Activated CD8-positive, alpha-beta memory T cell treated with anti-CD3 and anti-CD28 coated beads, Interleukin-2, amount 10 ng/mL, durations not matched to agents 7 days and 5 days (primary cell): ENCODE measurements at regions not wholly inside any gene's neighbourhood (a gene's known extent, or its start where the extent isn't known, plus 50 kb on each side); places are given as distances from the start of the nearest gene placed in this dataset.

Experiments used
- ATAC-seq: fragments of 150-1000 bp; cut with Tn5 transposase; one replicate; pipeline ENCODE4 v1.10.0; 2021; ENCODE audit warnings: moderate library complexity
- CTCF ChIA-PET: fragments of 350-600 bp; sonication (Branson Sonifier 250); formaldehyde crosslinking; loops from one replicate; lab custom pipeline; 2021; ENCODE audit warnings: antibody characterized with exemption; lab: Charles Lee
- DNase-seq: peaks from one replicate; pipeline ENCODE4 v3.0.0-alpha.2; 2020
- H3K27ac Mint-ChIP-seq: one replicate; pipeline ENCODE4 v1.8.0; 2021; ENCODE audit warnings: mild to moderate bottlenecking, mixed read lengths
- H3K27me3 Mint-ChIP-seq: one replicate; pipeline ENCODE4 v1.8.0; 2021; ENCODE audit warnings: mixed read lengths
- H3K36me3 Mint-ChIP-seq: one replicate; pipeline ENCODE4 v1.8.0; 2021; ENCODE audit warnings: mild to moderate bottlenecking, mixed read lengths
- H3K4me1 Mint-ChIP-seq: one replicate; pipeline ENCODE4 v1.8.0; 2021; ENCODE audit warnings: mixed read lengths
- H3K4me3 Mint-ChIP-seq: one replicate; pipeline ENCODE4 v1.8.0; 2021; ENCODE audit warnings: mild to moderate bottlenecking, moderate library complexity, mixed read lengths
- H3K9me3 Mint-ChIP-seq: one replicate; pipeline ENCODE4 v1.8.0; 2022; ENCODE audit warnings: low read depth, mixed read lengths

DNA sequence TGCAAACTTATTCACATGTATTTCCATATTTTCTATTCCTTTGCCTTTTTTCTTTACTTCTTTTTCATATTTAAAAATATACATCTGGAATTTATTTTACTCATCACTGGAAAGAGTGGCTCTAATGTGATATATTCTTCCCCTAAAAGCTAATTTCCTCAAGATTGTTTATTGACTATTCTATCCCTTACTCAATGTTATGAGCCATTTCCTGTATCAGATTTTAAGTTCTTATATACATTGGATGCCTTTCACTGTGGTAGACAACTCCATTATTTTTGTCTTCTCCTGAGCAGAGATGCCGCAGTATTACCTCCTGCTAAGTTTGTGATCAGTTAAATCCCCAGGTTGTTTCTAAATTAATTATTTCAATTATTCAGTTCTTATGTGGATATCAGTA, 418.4 kb upstream of the JAG1 start:
- no peak for ATAC-seq

GRCh38 chr20:11094196-11094595, 420.4 kb upstream of the JAG1 start:
- H3K9me3 Mint-ChIP-seq: no peaks in the 10 kb centered on the region

More for the DNA sequence above, 418.4 kb upstream of the JAG1 start:
- Mint-ChIP-seq H3K36me3 (no peaks in the 10 kb centered on the region), H3K27me3 (no peaks in the 10 kb centered on the region), H3K27ac (no peak overlapping the region), H3K4me1 (no peaks in the 10 kb centered on the region), H3K9me3 (no peaks in the 10 kb centered on the region), H3K4me3 (no peak overlapping the region)
- DNase-seq: no peak
- CTCF ChIA-PET: no interaction called here

DNA sequence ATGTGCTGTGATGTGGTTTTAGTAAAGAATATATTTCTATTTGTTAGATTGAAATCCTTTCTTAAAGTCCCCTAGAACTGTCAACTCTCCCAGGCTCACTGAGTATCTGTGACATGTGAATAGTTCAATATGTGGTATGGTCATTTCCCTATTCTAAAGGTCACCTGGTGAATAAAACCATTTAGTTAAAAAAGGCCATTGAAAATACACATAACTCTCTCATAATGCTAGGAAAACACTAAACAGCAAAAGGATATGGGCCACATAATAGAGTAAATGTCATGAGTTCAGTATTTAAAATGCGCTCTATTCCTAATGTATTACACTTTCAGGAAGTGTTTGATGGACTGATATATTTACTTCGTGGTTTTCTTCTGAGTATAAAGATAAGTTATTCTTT, 420.9 kb upstream of the JAG1 start:
- CTCF ChIA-PET: no interaction called here
- Mint-ChIP-seq H3K36me3 (no peaks in the 10 kb centered on the region), H3K27me3 (no peaks in the 10 kb centered on the region), H3K27ac (no peak overlapping the region), H3K4me3 (no peak overlapping the region), H3K9me3 (no peaks in the 10 kb centered on the region), H3K4me1 (no peaks in the 10 kb centered on the region)
- ATAC-seq (no peak), DNase-seq (no peak)

More at GRCh38 chr20:11094196-11094595, 420.4 kb upstream of the JAG1 start:
- CTCF ChIA-PET: no interaction called here
- H3K4me3 Mint-ChIP-seq: no peak overlapping the region
- no peak overlapping the region for H3K27ac Mint-ChIP-seq
- ATAC-seq (no peak), DNase-seq (no peak)
- no peaks in the 10 kb centered on the region for H3K4me1 Mint-ChIP-seq
- no peaks in the 10 kb centered on the region for H3K27me3 Mint-ChIP-seq
- no peaks in the 10 kb centered on the region for H3K36me3 Mint-ChIP-seq

DNA sequence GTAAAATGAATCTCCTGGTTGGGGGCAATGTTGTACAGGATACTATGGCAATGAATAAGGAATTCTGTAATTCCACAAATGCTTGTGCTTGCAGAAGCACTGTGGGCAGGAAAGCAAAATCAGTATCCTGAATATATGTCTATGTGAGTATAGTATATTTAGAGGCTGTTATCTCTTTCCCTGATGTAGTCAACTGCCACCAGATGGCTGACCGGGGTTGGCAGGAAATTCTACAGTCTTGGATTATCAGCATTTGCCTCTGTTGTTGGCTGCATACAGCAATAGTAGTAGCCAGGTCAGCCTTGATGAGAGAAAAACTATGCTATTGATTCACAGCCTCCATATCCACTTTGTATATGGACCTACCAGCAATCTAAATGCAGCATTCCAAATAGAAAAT, 425.1 kb upstream of the JAG1 start:
- H3K9me3 Mint-ChIP-seq: peaks cover 8% of the 10 kb centered on the region
- no peak for DNase-seq
- H3K27ac Mint-ChIP-seq: no peak overlapping the region
- no peak overlapping the region for H3K4me3 Mint-ChIP-seq
- no peaks in the 10 kb centered on the region for H3K27me3 Mint-ChIP-seq
- no peak for ATAC-seq
- H3K4me1 Mint-ChIP-seq: no peaks in the 10 kb centered on the region
- CTCF ChIA-PET: no interaction called here
- H3K36me3 Mint-ChIP-seq: no peaks in the 10 kb centered on the region

- DNase-seq (no peak), ATAC-seq (no peak)
- Mint-ChIP-seq H3K36me3 (no peaks in the 10 kb centered on the region), H3K27ac (no peak overlapping the region), H3K4me3 (no peak overlapping the region), H3K9me3 (peaks cover 8% of the 10 kb centered on the region), H3K4me1 (no peaks in the 10 kb centered on the region), H3K27me3 (no peaks in the 10 kb centered on the region)
- CTCF ChIA-PET: no interaction called here
Observed at GRCh38 chr20:11101243-11101642, 427.4 kb upstream of the JAG1 start.

- Mint-ChIP-seq H3K36me3 (no peaks in the 10 kb centered on the region), H3K4me1 (no peaks in the 10 kb centered on the region), H3K9me3 (peaks cover 8% of the 10 kb centered on the region), H3K27ac (no peak overlapping the region), H3K27me3 (no peaks in the 10 kb centered on the region), H3K4me3 (no peak overlapping the region)
- ATAC-seq (no peak), DNase-seq (no peak)
- CTCF ChIA-PET: no interaction called here
Observed at GRCh38 chr20:11101696-11102095, 427.9 kb upstream of the JAG1 start.

DNA sequence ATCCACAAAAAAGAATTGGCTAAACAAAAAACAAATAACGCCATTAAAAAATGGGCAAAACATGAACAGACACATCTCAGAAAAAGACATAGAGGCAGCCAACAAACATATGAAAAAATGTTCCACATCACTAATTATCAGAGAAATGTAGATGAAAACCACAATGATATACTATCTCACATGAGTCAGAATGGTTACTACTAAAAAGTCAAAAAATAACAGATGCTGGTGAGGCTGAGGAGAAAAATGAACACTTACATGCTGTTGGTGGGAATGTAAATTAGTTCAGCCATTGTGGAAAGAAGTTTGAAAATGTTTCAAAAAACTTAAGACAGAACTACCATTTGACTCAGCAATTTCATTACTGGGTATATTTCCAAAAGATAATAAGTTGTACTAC, 430.1 kb upstream of the JAG1 start:
- H3K4me3 Mint-ChIP-seq: no peak overlapping the region
- CTCF ChIA-PET: no interaction called here
- peaks cover 8% of the 10 kb centered on the region for H3K9me3 Mint-ChIP-seq
- no peaks in the 10 kb centered on the region for H3K27me3 Mint-ChIP-seq
- no peak for ATAC-seq
- no peaks in the 10 kb centered on the region for H3K36me3 Mint-ChIP-seq
- no peaks in the 10 kb centered on the region for H3K4me1 Mint-ChIP-seq
- no peak for DNase-seq
- H3K27ac Mint-ChIP-seq: no peak overlapping the region

- no peaks in the 10 kb centered on the region for H3K4me1 Mint-ChIP-seq
- no peaks in the 10 kb centered on the region for H3K36me3 Mint-ChIP-seq
- no peak overlapping the region for H3K27ac Mint-ChIP-seq
- ATAC-seq: no peak
- no peak overlapping the region for H3K4me3 Mint-ChIP-seq
- no peak for DNase-seq
- CTCF ChIA-PET: no interaction called here
- no peaks in the 10 kb centered on the region for H3K27me3 Mint-ChIP-seq
- H3K9me3 Mint-ChIP-seq: peaks cover 4% of the 10 kb centered on the region
Observed at GRCh38 chr20:11108102-11108810, 434.5 kb upstream of the JAG1 start.

DNA sequence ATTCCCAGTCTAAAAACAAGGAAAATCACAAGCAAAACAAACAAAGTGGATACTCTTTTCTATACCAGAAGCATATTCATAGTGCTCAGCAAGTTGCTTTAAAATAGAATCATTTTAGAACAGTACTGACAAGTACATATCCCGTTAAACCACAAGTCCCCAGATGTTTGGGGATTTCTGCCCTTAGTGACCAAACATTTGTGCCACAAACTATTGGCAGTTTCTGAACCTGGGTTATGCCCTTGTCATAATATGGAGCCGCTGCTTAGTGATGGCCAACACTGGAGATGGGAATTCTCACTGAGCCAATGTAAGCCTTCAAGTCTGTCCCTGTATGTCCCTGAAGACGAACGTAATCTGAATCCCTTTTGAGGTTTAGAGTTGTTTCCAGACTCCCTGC, 436.7 kb upstream of the JAG1 start:
- CTCF ChIA-PET: no interaction called here
- Mint-ChIP-seq H3K27ac (no peak overlapping the region), H3K27me3 (no peaks in the 10 kb centered on the region), H3K36me3 (no peaks in the 10 kb centered on the region), H3K9me3 (peaks cover 6% of the 10 kb centered on the region), H3K4me3 (no peak overlapping the region), H3K4me1 (no peaks in the 10 kb centered on the region)
- DNase-seq (no peak), ATAC-seq (no peak)

DNA sequence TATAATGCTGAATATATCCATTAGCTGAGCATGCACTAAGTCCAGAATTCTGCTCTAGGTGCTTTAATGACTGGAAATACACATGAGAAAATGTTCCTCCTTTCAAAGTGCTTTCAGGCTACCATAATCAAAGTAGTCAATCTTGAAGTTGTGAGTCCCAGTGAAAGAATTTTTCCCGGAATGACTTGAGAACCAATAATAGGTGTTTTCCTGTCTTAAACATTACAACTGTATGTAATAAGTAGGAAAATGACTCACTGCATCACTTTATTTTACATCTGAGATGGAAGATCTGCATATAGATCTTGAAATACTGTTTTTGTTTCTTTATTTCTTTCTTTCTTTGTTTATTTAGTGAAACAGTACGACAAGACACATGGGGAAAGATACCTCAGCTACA, 437.4 kb upstream of the JAG1 start:
- CTCF ChIA-PET: no interaction called here
- Mint-ChIP-seq H3K36me3 (no peaks in the 10 kb centered on the region), H3K4me3 (no peak overlapping the region), H3K27ac (no peak overlapping the region), H3K9me3 (peaks cover 8% of the 10 kb centered on the region), H3K27me3 (no peaks in the 10 kb centered on the region), H3K4me1 (no peaks in the 10 kb centered on the region)
- no peak for DNase-seq
- no peak for ATAC-seq

- no peak overlapping the region for H3K27ac Mint-ChIP-seq
- peaks cover 8% of the 10 kb centered on the region for H3K9me3 Mint-ChIP-seq
- no peaks in the 10 kb centered on the region for H3K27me3 Mint-ChIP-seq
- H3K36me3 Mint-ChIP-seq: no peaks in the 10 kb centered on the region
- H3K4me1 Mint-ChIP-seq: no peaks in the 10 kb centered on the region
- CTCF ChIA-PET: no interaction called here
- DNase-seq (no peak), ATAC-seq (no peak)
- H3K4me3 Mint-ChIP-seq: no peak overlapping the region
Observed at GRCh38 chr20:11112832-11113231, 439.0 kb upstream of the JAG1 start.

GRCh38 chr20:11114382-11114781, 440.6 kb upstream of the JAG1 start:
- Mint-ChIP-seq H3K4me1 (no peaks in the 10 kb centered on the region), H3K9me3 (peaks cover 8% of the 10 kb centered on the region), H3K27ac (no peak overlapping the region), H3K4me3 (no peak overlapping the region), H3K27me3 (no peaks in the 10 kb centered on the region), H3K36me3 (no peaks in the 10 kb centered on the region)
- no peak for ATAC-seq
- DNase-seq: no peak
- CTCF ChIA-PET: no interaction called here

DNA sequence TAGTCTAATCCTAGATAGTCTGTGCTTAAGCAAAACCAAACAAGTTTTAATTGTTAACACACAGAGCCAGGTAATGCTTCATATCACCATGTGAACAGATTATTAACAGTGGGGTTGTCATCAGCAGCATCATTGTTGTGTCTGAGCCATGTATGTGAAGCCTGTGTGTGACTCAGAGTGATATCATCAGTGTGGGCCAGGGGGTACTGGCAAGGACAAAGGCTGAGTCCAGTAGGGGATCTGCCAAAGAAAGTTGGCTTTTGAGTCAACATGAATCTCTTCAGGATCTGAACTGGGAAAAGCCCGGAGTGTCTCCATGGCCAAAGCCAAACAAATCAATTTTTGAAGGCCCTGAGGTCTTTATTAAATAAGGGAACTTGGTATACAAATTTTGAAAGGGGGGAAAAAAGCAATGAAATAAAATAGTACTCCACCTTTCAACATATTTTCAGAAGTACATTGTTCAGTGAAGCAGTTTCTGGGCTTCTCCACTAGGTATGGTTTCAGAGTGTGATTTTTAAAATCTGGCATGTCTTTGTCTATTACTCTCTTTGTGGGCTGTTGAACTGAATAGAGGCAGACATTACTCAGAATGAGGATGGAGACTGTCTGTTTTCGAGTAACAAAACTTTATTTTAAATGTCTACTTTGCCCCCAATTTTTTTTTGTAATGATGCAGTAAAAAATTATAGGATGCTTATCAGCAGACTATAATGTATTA, 444.2 kb upstream of the JAG1 start:
- ATAC-seq (no peak), DNase-seq (no peak)
- CTCF ChIA-PET: no interaction called here
- H3K4me3 Mint-ChIP-seq: no peak overlapping the region
- H3K9me3 Mint-ChIP-seq: peaks cover 4% of the 10 kb centered on the region
- H3K27me3 Mint-ChIP-seq: no peaks in the 10 kb centered on the region
- no peak overlapping the region for H3K27ac Mint-ChIP-seq
- no peaks in the 10 kb centered on the region for H3K36me3 Mint-ChIP-seq
- no peaks in the 10 kb centered on the region for H3K4me1 Mint-ChIP-seq

DNA sequence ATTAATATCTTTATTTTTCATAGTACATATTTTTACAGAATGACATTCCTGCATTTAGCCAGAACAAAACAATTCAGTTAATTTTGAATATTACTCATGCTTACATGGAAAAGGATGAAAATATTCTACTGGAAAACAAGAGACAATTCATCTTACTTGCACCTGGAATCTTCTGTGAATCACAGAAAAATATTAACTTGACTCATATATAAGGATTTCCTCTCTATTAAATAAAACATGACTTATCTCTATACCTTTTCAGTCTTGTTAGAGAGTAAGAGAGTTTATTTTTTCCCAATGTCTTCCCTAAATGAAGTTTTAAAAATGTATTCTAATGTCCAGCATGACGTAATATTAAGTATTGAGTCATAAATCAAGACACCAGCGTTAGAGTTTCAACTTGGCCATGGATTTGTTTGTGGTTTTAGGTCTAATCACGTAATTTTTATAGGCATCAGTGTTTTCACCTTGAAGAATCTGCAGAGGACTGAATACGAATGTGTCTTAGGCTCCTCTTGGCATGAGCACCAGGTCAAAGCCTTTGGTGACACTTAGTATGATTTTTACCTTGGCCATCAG, 445.1 kb upstream of the JAG1 start:
- H3K4me3 Mint-ChIP-seq: no peak overlapping the region
- no peak for DNase-seq
- no peaks in the 10 kb centered on the region for H3K36me3 Mint-ChIP-seq
- H3K4me1 Mint-ChIP-seq: no peaks in the 10 kb centered on the region
- H3K27me3 Mint-ChIP-seq: no peaks in the 10 kb centered on the region
- H3K9me3 Mint-ChIP-seq: peaks cover 4% of the 10 kb centered on the region
- CTCF ChIA-PET: no interaction called here
- H3K27ac Mint-ChIP-seq: no peak overlapping the region
- no peak for ATAC-seq
